Hematopoietic multipotent progenitor cell treated with erythropoietin and hydrocortisone succinate and interleukin-3 and kit ligand, for 6 days (in vitro differentiated cells): ENCODE measurements at regions not wholly inside any gene's neighbourhood (a gene's known extent, or its start where the extent isn't known, plus 50 kb on each side); places are given as distances from the start of the nearest gene placed in this dataset.
"Not testable (repeated sequence)": the region's sequence is repeated elsewhere in the genome, so short reads cannot be mapped to it uniquely, and the experiment has no call there.

Experiments
- DNase-seq: peaks from one replicate; pipeline ENCODE4 v3.0.0-alpha.2; 2015

GRCh38 chr4:107389965-107390364 lies 330.1 kb downstream of the PAPSS1 start:
- DNase-seq: no peak

- DNase-seq: no peak
Observed at GRCh38 chr4:107388736-107389274, 331.2 kb downstream of the PAPSS1 start.

- no peak for DNase-seq
Observed at GRCh38 chr4:107380836-107381438, 339.1 kb downstream of the PAPSS1 start.

- no peak for DNase-seq
Observed at GRCh38 chr4:107380190-107380589, 339.8 kb downstream of the PAPSS1 start.

- DNase-seq: no peak
Observed at GRCh38 chr4:107379054-107379869, 340.8 kb downstream of the PAPSS1 start.

- DNase-seq: no peak
Observed at GRCh38 chr4:107376293-107376692, 340.2 kb upstream of the DKK2 start.

- no peak for DNase-seq
Observed at GRCh38 chr4:107366900-107367299, 330.8 kb upstream of the DKK2 start.

GRCh38 chr4:107366016-107366735 lies 330.1 kb upstream of the DKK2 start:
- no peak for DNase-seq

- no peak for DNase-seq
Observed at GRCh38 chr4:107363125-107363524, 327.0 kb upstream of the DKK2 start.

- DNase-seq: no peak
Observed at GRCh38 chr4:107359208-107359607, 323.1 kb upstream of the DKK2 start.

GRCh38 chr4:107354304-107354703 lies 318.2 kb upstream of the DKK2 start:
- peak; percentile 15 for DNase-seq

GRCh38 chr4:107351196-107351595 lies 315.1 kb upstream of the DKK2 start:
- no peak for DNase-seq

- DNase-seq: no peak
Observed at GRCh38 chr4:107349732-107350131, 313.6 kb upstream of the DKK2 start.

GRCh38 chr4:107349266-107349665 lies 313.2 kb upstream of the DKK2 start:
- DNase-seq: no peak

GRCh38 chr4:107348188-107349050 lies 312.3 kb upstream of the DKK2 start:
- no peak for DNase-seq

- no peak for DNase-seq
Observed at GRCh38 chr4:107333518-107333917, 297.4 kb upstream of the DKK2 start.

GRCh38 chr4:107332656-107333055 lies 296.5 kb upstream of the DKK2 start:
- not testable (repeated sequence) for DNase-seq

- no peak for DNase-seq
Observed at GRCh38 chr4:107330916-107331315, 294.8 kb upstream of the DKK2 start.

- DNase-seq: no peak
Observed at GRCh38 chr4:107319386-107319785, 283.3 kb upstream of the DKK2 start.

GRCh38 chr4:107318078-107318477 lies 282.0 kb upstream of the DKK2 start:
- DNase-seq: no peak

- no peak for DNase-seq
Observed at GRCh38 chr4:107317611-107318010, 281.5 kb upstream of the DKK2 start.

- DNase-seq: no peak
Observed at GRCh38 chr4:107315584-107315983, 279.5 kb upstream of the DKK2 start.

- no peak for DNase-seq
Observed at GRCh38 chr4:107314156-107314555, 278.0 kb upstream of the DKK2 start.
